Stomach (tissue), 8 donors: ENCODE measurements at regions not wholly inside any gene's neighbourhood (a gene's known extent, or its start where the extent isn't known, plus 50 kb on each side); places are given as distances from the start of the nearest gene placed in this dataset.

Experiments used
- DNase-seq, 2 donors: peaks; one replicate each; pipeline versions ENCODE4 v3.0.0 to v3.0.0-alpha.2; 2013 to 2019
- H3K27ac ChIP-seq, 5 donors: fragments of 200-600 bp in 4 of 5; sonication (generic) in 4 of 5; one replicate each; pipeline ENCODE4 v1.5.1; 2013 to 2019; ENCODE audit warnings: mild to moderate bottlenecking in 1 of 5, moderate library complexity in 1 of 5
- H3K27me3 ChIP-seq, 3 donors: fragments of 200-600 bp; sonication (generic); one replicate each; pipeline ENCODE4 v1.5.1; 2017 to 2019; ENCODE audit warnings: mixed run types in 1 of 3
- H3K36me3 ChIP-seq, 4 donors: fragments of 200-600 bp; sonication (generic); 1 replicate in 3 of 4; 2 replicates in 1 of 4; pipeline ENCODE4 v1.5.1; 2016 to 2019
- H3K4me1 ChIP-seq, 4 donors: fragments of 200-600 bp; sonication (generic); one replicate each; pipeline ENCODE4 v1.5.1; 2016 to 2019
- H3K4me3 ChIP-seq, 4 donors: fragments of 200-600 bp; sonication (generic) in 3 of 4; one replicate each; pipeline ENCODE4 v1.5.1; 2016 to 2019; ENCODE audit warnings: mild to moderate bottlenecking in 1 of 4
- H3K9me3 ChIP-seq, 4 donors: fragments of 200-600 bp; sonication (generic); one replicate each; pipeline ENCODE4 v1.5.1; 2016 to 2019
- CTCF ChIP-seq, 7 experiments: fragments of 450-650 bp in 4 of 7; fragments of 200-600 bp in 3 of 7; sonication (generic) in 3 of 7; IDR thresholded peaks; one replicate each; pipeline ENCODE4 v1.5.1; 2016 to 2019; ENCODE audit warnings: antibody characterized with exemption in 7 of 7, control low read depth in 2 of 7, mild to moderate bottlenecking in 1 of 7
- EP300 ChIP-seq: sonication (generic); formaldehyde crosslinking; IDR thresholded peaks from one replicate; pipeline ENCODE4 v1.6.1; 2017; ENCODE audit warnings: antibody characterized with exemption
- POLR2A ChIP-seq, 4 donors: fragments of 450-650 bp; IDR thresholded peaks; one replicate each; pipeline ENCODE4 v1.6.1; 2016; ENCODE audit warnings: antibody characterized with exemption in 4 of 4, control low read depth in 2 of 4, mild to moderate bottlenecking in 1 of 4, moderate library complexity in 1 of 4
- POLR2AphosphoS5 ChIP-seq, 3 donors: sonication (generic); formaldehyde crosslinking; IDR thresholded peaks; one replicate each; pipeline ENCODE4 v1.6.1; 2016; ENCODE audit warnings: antibody characterized with exemption in 3 of 3
- WGBS, 5 donors: extraction: QIAGEN DNeasy Blood & Tissue Kit in 3 of 5; methylation state at CpG; one replicate each; pipeline versions ENCODE4 v1.1.5 to v1.1.7; 2013 to 2018; 5-methylcytosine and 5-hydroxymethylcytosine counted together
- intact Hi-C: fragments of 100-400 bp; cut with DNase I; formaldehyde crosslinking; loops from one replicate; pipeline ENCODE4 v1.15.1; 2023; ENCODE audit warnings: low total_unique reads
- donor health status: healthy with polysubstance abuse.
- donor health status: Bipolar disorder and iron deficiency.
- donor health status: healthy.

DNA sequence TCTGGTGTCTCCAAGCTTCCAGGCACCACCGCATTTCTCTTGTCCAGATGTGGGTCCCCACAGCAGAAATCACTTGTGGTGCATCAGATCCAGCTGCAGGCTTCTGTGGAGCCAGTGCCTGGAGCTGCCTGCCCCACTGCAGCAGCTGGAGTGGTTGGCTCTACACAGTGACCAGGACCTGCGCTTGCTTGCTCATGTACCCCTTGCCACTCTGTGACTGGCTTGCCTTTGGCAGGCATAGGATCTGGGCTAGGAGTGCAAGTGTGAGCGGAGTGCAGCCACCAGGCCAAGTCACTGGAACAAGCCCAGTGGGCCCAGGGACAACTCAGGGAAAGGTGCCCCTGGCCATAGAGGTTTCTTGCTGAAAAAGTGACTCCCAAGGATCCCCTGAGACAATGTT is 1400.0 kb upstream of the ALCAM start:
- Histone ChIP-seq H3K36me3 (no peaks in the 10 kb centered on the region), H3K9me3 (peaks cover 0 to 18% (median 1%) of the 10 kb centered on the region in 4 donors), H3K27ac (no peak overlapping the region), H3K27me3 (no peaks in the 10 kb centered on the region), H3K4me3 (no peak overlapping the region), H3K4me1 (no peaks in the 10 kb centered on the region)
- WGBS, 5 donors = 86 to 100% (median 97%) methylated on average over 1 to 3 of the region's 3 CpGs
- TF ChIP-seq CTCF (IDR thresholded peaks at IDR 0.05) (no peak), POLR2A (IDR thresholded peaks at IDR 0.05) (no peak), POLR2AphosphoS5 (IDR thresholded peaks at IDR 0.05) (no peak), EP300 (no peak)
- intact Hi-C loops = no loop called here
- DNase-seq = no peak

DNA sequence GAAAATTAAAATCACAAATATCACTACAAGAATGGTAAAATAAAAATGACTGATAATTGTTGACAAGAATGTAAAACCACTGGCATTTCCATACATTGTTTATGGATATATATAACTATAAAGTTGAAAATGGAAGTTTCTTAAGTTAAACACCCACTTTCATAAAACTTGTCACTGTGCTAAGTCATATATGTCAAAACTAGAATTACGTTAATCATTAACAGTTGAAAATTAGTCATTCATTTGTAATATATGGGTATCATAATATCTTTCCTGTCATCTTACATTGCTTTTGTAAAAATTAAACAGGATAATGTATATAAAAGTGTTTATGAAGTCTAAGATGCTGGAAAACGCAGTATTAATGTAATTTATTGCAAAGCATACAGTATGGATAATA is 1398.6 kb upstream of the ALCAM start:
- intact Hi-C loops = no loop called here
- Histone ChIP-seq H3K27me3 (no peaks in the 10 kb centered on the region), H3K9me3 (peaks cover 0 to 21% (median 3%) of the 10 kb centered on the region in 4 donors), H3K4me3 (no peak overlapping the region), H3K4me1 (no peaks in the 10 kb centered on the region), H3K27ac (no peak overlapping the region), H3K36me3 (no peaks in the 10 kb centered on the region)
- WGBS, 5 donors = 67 to 73% (median 68%) methylated on average over 2 of the region's 2 CpGs
- DNase-seq = no peak
- no peak for TF ChIP-seq POLR2A (IDR thresholded peaks at IDR 0.05)
- no peak for TF ChIP-seq CTCF (IDR thresholded peaks at IDR 0.05)
- TF ChIP-seq POLR2AphosphoS5 (IDR thresholded peaks at IDR 0.05) = no peak
- TF ChIP-seq EP300 = no peak

GRCh38 chr3:103968751-103969150 is 1398.0 kb upstream of the ALCAM start:
- no peak for DNase-seq
- no peak overlapping the region for H3K27ac ChIP-seq
- H3K36me3 ChIP-seq = no peaks in the 10 kb centered on the region
- TF ChIP-seq POLR2A (IDR thresholded peaks at IDR 0.05) = no peak
- TF ChIP-seq POLR2AphosphoS5 (IDR thresholded peaks at IDR 0.05) = no peak
- TF ChIP-seq EP300 = no peak
- TF ChIP-seq CTCF (IDR thresholded peaks at IDR 0.05) = no peak
- peaks cover 0 to 21% (median 3%) of the 10 kb centered on the region in 4 donors for H3K9me3 ChIP-seq
- no peaks in the 10 kb centered on the region for H3K27me3 ChIP-seq
- 14 to 34% (median 26%) methylated on average over 1 of the region's 1 CpG for WGBS, 5 donors
- no peak overlapping the region for H3K4me3 ChIP-seq
- intact Hi-C loops = no loop called here
- no peaks in the 10 kb centered on the region for H3K4me1 ChIP-seq

GRCh38 chr3:103976931-103977339 is 1389.8 kb upstream of the ALCAM start:
- intact Hi-C loops = no loop called here
- no peaks in the 10 kb centered on the region for H3K36me3 ChIP-seq
- H3K9me3 ChIP-seq = peaks cover 0 to 1% (median under 1%) of the 10 kb centered on the region in 4 donors
- DNase-seq = peak in 1 of 2 donors; percentile 3
- 12 to 18% (median 15%) methylated on average over 1 of the region's 1 CpG for WGBS, 5 donors
- H3K4me3 ChIP-seq = no peak overlapping the region
- TF ChIP-seq POLR2A (IDR thresholded peaks at IDR 0.05) (no peak), CTCF (IDR thresholded peaks at IDR 0.05) (no peak), EP300 (no peak), POLR2AphosphoS5 (IDR thresholded peaks at IDR 0.05) (no peak)
- no peak overlapping the region for H3K27ac ChIP-seq
- H3K27me3 ChIP-seq = no peaks in the 10 kb centered on the region
- H3K4me1 ChIP-seq = no peaks in the 10 kb centered on the region
